ENCODE measurements at regions not wholly inside any gene's neighbourhood (a gene's known extent, or its start where the extent isn't known, plus 50 kb on each side); places are given as distances from the start of the nearest gene placed in this dataset.

GRCh38 chr3:8303466-8303865, 198.2 kb upstream of the LMCD1 start:
- no peak for DNase-seq (ENCODE audit: low spot score)
- CTCF ChIA-PET: no interaction called here
- BruUV-seq (replicated peaks): no TSS peak

GRCh38 chr3:8305371-8305770, 196.3 kb upstream of the LMCD1 start:
- H3K4me1 ChIP-seq (ENCODE audit: insufficient read depth, low read length, poor library complexity, severe bottlenecking): peaks cover 39% of the 10 kb centered on the region
- no peak overlapping the region for H3K4me3 ChIP-seq (ENCODE audit: low read depth, low read length, poor library complexity, severe bottlenecking)
- POLR2A ChIA-PET (ENCODE audit: low non-redundant PET): no interaction called here
- CTCF ChIA-PET: no interaction called here
- TF ChIP-seq EZH2 (IDR thresholded peaks at IDR 0.05; ENCODE audit: borderline replicate concordance, low read depth, low read length, poor library complexity, severe bottlenecking) (no peak), CTCF (conservative IDR thresholded peaks at IDR 0.05; ENCODE audit: low read depth, low read length) (no peak)
- H3K27me3 ChIP-seq (replicated peaks; ENCODE audit: insufficient read depth, low read depth, low read length, poor library complexity): no peaks in the 10 kb centered on the region
- BruUV-seq (replicated peaks): no TSS peak
- H3K27ac ChIP-seq (ENCODE audit: low read depth, low read length, poor library complexity, severe bottlenecking): peak overlapping the region; percentile 51
- H3K36me3 ChIP-seq (ENCODE audit: insufficient read depth, low read length, poor library complexity, severe bottlenecking): peaks cover 26% of the 10 kb centered on the region
- H3K9me3 ChIP-seq (ENCODE audit: low read depth, low read length, poor library complexity, severe bottlenecking): peaks cover 30% of the 10 kb centered on the region
- intact Hi-C loops (cut with micrococcal nuclease; ENCODE audit: unreplicated experiment): loop anchor here (10.0 kb wide), 1 partner anchor 431 kb away; no protein-coding TSS in a partner anchor
- DNase-seq (ENCODE audit: low spot score): no peak

More at GRCh38 chr3:8303466-8303865, 198.2 kb upstream of the LMCD1 start:
- H3K27ac ChIP-seq (ENCODE audit: low read depth, low read length, poor library complexity, severe bottlenecking): peak overlapping the region; percentile 82
- POLR2A ChIA-PET (ENCODE audit: low non-redundant PET): no interaction called here
- H3K4me3 ChIP-seq (ENCODE audit: low read depth, low read length, poor library complexity, severe bottlenecking): no peak overlapping the region
- H3K27me3 ChIP-seq (replicated peaks; ENCODE audit: insufficient read depth, low read depth, low read length, poor library complexity): no peaks in the 10 kb centered on the region
- intact Hi-C loops (cut with micrococcal nuclease; ENCODE audit: unreplicated experiment): loop anchor here (2.0 to 10.0 kb wide), 2 partner anchors 429 to 503 kb away; no protein-coding TSS in a partner anchor
- H3K4me1 ChIP-seq (ENCODE audit: insufficient read depth, low read length, poor library complexity, severe bottlenecking): peaks cover 58% of the 10 kb centered on the region
- TF ChIP-seq EZH2 (IDR thresholded peaks at IDR 0.05; ENCODE audit: borderline replicate concordance, low read depth, low read length, poor library complexity, severe bottlenecking): no peak
- no peak for TF ChIP-seq CTCF (conservative IDR thresholded peaks at IDR 0.05; ENCODE audit: low read depth, low read length)
- peaks cover 11% of the 10 kb centered on the region for H3K9me3 ChIP-seq (ENCODE audit: low read depth, low read length, poor library complexity, severe bottlenecking)
- peaks cover 7% of the 10 kb centered on the region for H3K36me3 ChIP-seq (ENCODE audit: insufficient read depth, low read length, poor library complexity, severe bottlenecking)

GRCh38 chr3:8307545-8308110, 194.0 kb upstream of the LMCD1 start:
- ChIA-PET CTCF (no interaction called here), POLR2A (ENCODE audit: low non-redundant PET) (no interaction called here)
- Histone ChIP-seq H3K27ac (ENCODE audit: low read depth, low read length, poor library complexity, severe bottlenecking) (peak overlapping the region; percentile 51), H3K27me3 (replicated peaks; ENCODE audit: insufficient read depth, low read depth, low read length, poor library complexity) (no peaks in the 10 kb centered on the region), H3K36me3 (ENCODE audit: insufficient read depth, low read length, poor library complexity, severe bottlenecking) (peaks cover 29% of the 10 kb centered on the region), H3K4me1 (ENCODE audit: insufficient read depth, low read length, poor library complexity, severe bottlenecking) (peaks cover 35% of the 10 kb centered on the region), H3K4me3 (ENCODE audit: low read depth, low read length, poor library complexity, severe bottlenecking) (no peak overlapping the region), H3K9me3 (ENCODE audit: low read depth, low read length, poor library complexity, severe bottlenecking) (peaks cover 40% of the 10 kb centered on the region)
- intact Hi-C loops (cut with micrococcal nuclease; ENCODE audit: unreplicated experiment): loop anchor here (10.0 kb wide), 1 partner anchor 433 kb away; no protein-coding TSS in a partner anchor
- BruUV-seq (replicated peaks): no TSS peak
- no peak for TF ChIP-seq EZH2 (IDR thresholded peaks at IDR 0.05; ENCODE audit: borderline replicate concordance, low read depth, low read length, poor library complexity, severe bottlenecking)
- no peak for TF ChIP-seq CTCF (conservative IDR thresholded peaks at IDR 0.05; ENCODE audit: low read depth, low read length)
- DNase-seq (ENCODE audit: low spot score): peak; percentile 63

Measured in A673 (cell line).